IMR-90 (cell line): ENCODE measurements at regions not wholly inside any gene's neighbourhood (a gene's known extent, or its start where the extent isn't known, plus 50 kb on each side); places are given as distances from the start of the nearest gene placed in this dataset.
A peak's percentile ranks its signal among the peaks of the same experiment; 100 is the strongest.

Experiments used
- ATAC-seq: fragments of 200-7000 bp; cut with Tn5 transposase; 2 replicates; pipeline ENCODE4 v1.9.1; 2020; ENCODE audit warnings: low read depth, mild to moderate bottlenecking, moderate library complexity
- BruUV-seq: library from RNA; stranded (reverse); fragments of 400-500 nt; replicated peaks from 2 replicates; lab custom pipeline; 2021; lab: Mats Ljungman, UMichigan
- CTCF ChIA-PET: fragments of 300-600 bp; formaldehyde crosslinking; extraction: SDS; loops from one replicate; lab custom pipeline; 2021; ENCODE audit warnings: antibody characterized with exemption; lab: Yijun Ruan, JAX
- POLR2A ChIA-PET: fragments of 300-600 bp; sonication (Branson Sonifier 250); formaldehyde crosslinking; loops from one replicate; lab custom pipeline; 2022; ENCODE audit warnings: antibody characterized with exemption; ENCODE audit not compliant: unreplicated experiment; lab: Charles Lee
- DNase-seq: peaks from one replicate; pipeline ENCODE4 v3.0.0; 2013
- H2AFZ ChIP-seq: replicated peaks from 2 replicates; pipeline ENCODE3; 2013; ENCODE audit warnings: low read length, mild to moderate bottlenecking; ENCODE audit not compliant: poor library complexity
- H2AK5ac ChIP-seq: 2 replicates; pipeline ENCODE4 v1.6.1; 2013; ENCODE audit warnings: low read depth, low read length, inconsistent platforms
- H2AK9ac ChIP-seq: replicated peaks from 2 replicates; pipeline ENCODE3; 2013; ENCODE audit warnings: mild to moderate bottlenecking, low read depth, low read length, moderate library complexity; ENCODE audit not compliant: poor library complexity
- H2BK120ac ChIP-seq: 2 replicates; pipeline ENCODE4 v1.6.1; 2013; ENCODE audit warnings: low read depth, low read length, inconsistent platforms
- H2BK15ac ChIP-seq: 3 replicates; pipeline ENCODE4 v1.6.1; 2013; ENCODE audit warnings: low read depth, low read length, inconsistent platforms
- H2BK20ac ChIP-seq: 2 replicates; pipeline ENCODE4 v1.6.1; 2013; ENCODE audit warnings: low read depth, mild to moderate bottlenecking, inconsistent platforms, low read length, moderate library complexity
- H2BK5ac ChIP-seq: 2 replicates; pipeline ENCODE4 v1.6.1; 2013; ENCODE audit warnings: mild to moderate bottlenecking, low read depth, low read length, inconsistent platforms; ENCODE audit not compliant: poor library complexity, severe bottlenecking
- H3K14ac ChIP-seq: replicated peaks from 2 replicates; pipeline ENCODE4 v1.6.1; 2013; ENCODE audit warnings: low read depth, low read length, inconsistent platforms
- H3K18ac ChIP-seq: 2 replicates; pipeline ENCODE4 v1.6.1; 2013; ENCODE audit warnings: low read depth, low read length, control low read depth
- H3K23ac ChIP-seq: 2 replicates; pipeline ENCODE4 v1.6.1; 2013; ENCODE audit warnings: low read depth, low read length, inconsistent platforms
- H3K27ac ChIP-seq: 2 replicates; pipeline ENCODE4 v1.5.1; 2013; ENCODE audit warnings: mild to moderate bottlenecking, control low read depth, low read length; ENCODE audit not compliant: insufficient read depth
- H3K27me3 ChIP-seq: 2 replicates; pipeline ENCODE4 v1.6.1; 2013; ENCODE audit warnings: low read length; ENCODE audit not compliant: control insufficient read depth, insufficient read depth
- H3K36me3 ChIP-seq: 2 replicates; pipeline ENCODE4 v1.6.1; 2013; ENCODE audit warnings: low read length, mixed read lengths; ENCODE audit not compliant: control insufficient read depth, insufficient read depth
- H3K4ac ChIP-seq: 2 replicates; pipeline ENCODE4 v1.6.1; 2013; ENCODE audit warnings: low read depth, low read length, inconsistent platforms
- H3K4me1 ChIP-seq: 2 replicates; pipeline ENCODE4 v1.6.1; 2013; ENCODE audit warnings: low read length, mixed read lengths; ENCODE audit not compliant: control insufficient read depth, insufficient read depth
- H3K4me2 ChIP-seq: 2 replicates; pipeline ENCODE4 v1.6.1; 2013; ENCODE audit warnings: low read depth, mild to moderate bottlenecking, control low read depth, low read length, moderate library complexity
- H3K4me3 ChIP-seq: 2 replicates; pipeline ENCODE4 v1.5.1; 2013; ENCODE audit warnings: low read depth, mild to moderate bottlenecking, control low read depth, low read length, moderate library complexity; ENCODE audit not compliant: insufficient read depth
- H3K56ac ChIP-seq: 2 replicates; pipeline ENCODE4 v1.6.1; 2013; ENCODE audit warnings: low read length, inconsistent platforms; ENCODE audit not compliant: insufficient read depth; ENCODE audit errors: extremely low read depth
- H3K79me1 ChIP-seq, 2 experiments: 2 replicates each; pipeline ENCODE4 v1.6.1; 2013; ENCODE audit warnings: low read length in 2 of 2, inconsistent platforms in 1 of 2, low read depth in 1 of 2
- H3K9ac ChIP-seq: 2 replicates; pipeline ENCODE4 v1.6.1; 2013; ENCODE audit warnings: low read depth, low read length, control low read depth
- H3K9me1 ChIP-seq: 2 replicates; pipeline ENCODE4 v1.6.1; 2013; ENCODE audit warnings: low read length, inconsistent platforms; ENCODE audit not compliant: insufficient read depth
- H3K9me3 ChIP-seq: 2 replicates; pipeline ENCODE4 v1.6.1; 2013; ENCODE audit warnings: low read length; ENCODE audit not compliant: control insufficient read depth, insufficient read depth
- H4K20me1 ChIP-seq: 2 replicates; pipeline ENCODE4 v1.6.1; 2013; ENCODE audit warnings: low read length, inconsistent platforms; ENCODE audit not compliant: insufficient read depth
- H4K5ac ChIP-seq: 2 replicates; pipeline ENCODE4 v1.6.1; 2013; ENCODE audit warnings: mild to moderate bottlenecking, low read depth, low read length, control low read depth
- H4K8ac ChIP-seq, 2 experiments: 2 replicates each; pipeline ENCODE4 v1.6.1; 2013; ENCODE audit warnings: low read depth in 2 of 2, low read length in 2 of 2, control low read depth in 1 of 2, inconsistent platforms in 1 of 2
- H4K91ac ChIP-seq: 2 replicates; pipeline ENCODE4 v1.6.1; 2013; ENCODE audit warnings: low read depth, low read length, inconsistent platforms; ENCODE audit not compliant: insufficient read depth
- BHLHE40 ChIP-seq: fragments of 150-350 bp; IDR thresholded peaks from 2 replicates; pipeline ENCODE4 v1.6.1; 2016; ENCODE audit warnings: mild to moderate bottlenecking, low read depth, low read length
- CEBPB ChIP-seq: IDR thresholded peaks from 2 replicates; pipeline ENCODE4 v1.6.1; 2012; ENCODE audit warnings: low read depth, low read length, improper control_type of control experiment
- CHD1 ChIP-seq: IDR thresholded peaks from 2 replicates; pipeline ENCODE4 v1.6.1; 2012; ENCODE audit warnings: low read depth, low read length, improper control_type of control experiment
- FOS ChIP-seq: fragments of 150-350 bp; IDR thresholded peaks from 2 replicates; pipeline ENCODE4 v1.6.1; 2016; ENCODE audit warnings: low read depth, low read length
- MAFK ChIP-seq: IDR thresholded peaks from 2 replicates; pipeline ENCODE4 v1.6.1; 2012; ENCODE audit warnings: low read depth, low read length, improper control_type of control experiment
- MAZ ChIP-seq: IDR thresholded peaks from 2 replicates; pipeline ENCODE4 v1.6.1; 2012; ENCODE audit warnings: low read depth, mild to moderate bottlenecking, low read length, improper control_type of control experiment, moderate library complexity, borderline replicate concordance
- MXI1 ChIP-seq: IDR thresholded peaks from 2 replicates; pipeline ENCODE4 v1.6.1; 2012; ENCODE audit warnings: low read depth, mild to moderate bottlenecking, low read length, moderate library complexity, borderline replicate concordance
- NFE2L2 ChIP-seq: fragments of 150-350 bp; IDR thresholded peaks from 2 replicates; pipeline ENCODE4 v1.6.1; 2016; ENCODE audit warnings: low read depth, mild to moderate bottlenecking, low read length
- POLR2A ChIP-seq: IDR thresholded peaks from 2 replicates; pipeline ENCODE4 v1.6.1; 2012; ENCODE audit warnings: mild to moderate bottlenecking, low read depth, low read length
- RAD21 ChIP-seq: IDR thresholded peaks from 2 replicates; pipeline ENCODE4 v1.6.1; 2012; ENCODE audit warnings: low read length, improper control_type of control experiment
- RCOR1 ChIP-seq: IDR thresholded peaks from 2 replicates; pipeline ENCODE4 v1.6.1; 2012; ENCODE audit warnings: mild to moderate bottlenecking, low read length, improper control_type of control experiment; ENCODE audit not compliant: insufficient replicate concordance
- RFX5 ChIP-seq: IDR thresholded peaks from 2 replicates; pipeline ENCODE4 v1.8.0; 2012; ENCODE audit warnings: low read depth, mild to moderate bottlenecking, low read length, moderate library complexity
- SMC3 ChIP-seq: fragments of 150-350 bp; IDR thresholded peaks from 2 replicates; pipeline ENCODE4 v1.6.1; 2016; ENCODE audit warnings: low read depth, mild to moderate bottlenecking, antibody characterized with exemption, low read length, moderate library complexity
- WGBS, 2 experiments: methylation state at CpG; one replicate each; pipeline versions ENCODE4 v1.1.5 to v1.1.7; 2013; ENCODE audit warnings: missing lambda C conversion rate in 2 of 2; ENCODE audit not compliant: insufficient read length in 1 of 2; ENCODE audit errors: extremely low coverage in 2 of 2; 5-methylcytosine and 5-hydroxymethylcytosine counted together
- dilution Hi-C: fragments of 300-500 bp; cut with HindIII; formaldehyde crosslinking; loops from one replicate; pipeline ENCODE4 v1.14.3; 2018; ENCODE audit warnings: low sequenced_read_pairs; ENCODE audit not compliant: unreplicated experiment
- in situ Hi-C: fragments of 300-500 bp; cut with MboI; formaldehyde crosslinking; loops from 3 replicates; pipeline ENCODE4 v1.14.3; 2019; ENCODE audit warnings: low sequenced_read_pairs, inconsistent platforms, mixed read lengths
- intact Hi-C: fragments of 100-400 bp; cut with micrococcal nuclease; formaldehyde crosslinking; loops from 2 replicates; pipeline ENCODE4 v1.10.0; 2022
- TF ChIP-seq, protein P1 (sequence below): fragments of 150-350 bp; IDR thresholded peaks from 2 replicates; pipeline ENCODE4 v1.6.1; 2016; ENCODE audit warnings: low read depth, mild to moderate bottlenecking, low read length, moderate library complexity, borderline replicate concordance
- TF ChIP-seq, protein P2 (sequence below): fragments of 150-350 bp; IDR thresholded peaks from 2 replicates; pipeline ENCODE4 v1.6.1; 2017; ENCODE audit warnings: mild to moderate bottlenecking, antibody characterized with exemption, low read length, low read depth
- TF ChIP-seq, protein P3 (sequence below): conservative IDR thresholded peaks from 2 replicates; pipeline ENCODE4 v1.5.1; 2012; ENCODE audit warnings: mild to moderate bottlenecking, low read depth, low read length, improper control_type of control experiment

DNA sequence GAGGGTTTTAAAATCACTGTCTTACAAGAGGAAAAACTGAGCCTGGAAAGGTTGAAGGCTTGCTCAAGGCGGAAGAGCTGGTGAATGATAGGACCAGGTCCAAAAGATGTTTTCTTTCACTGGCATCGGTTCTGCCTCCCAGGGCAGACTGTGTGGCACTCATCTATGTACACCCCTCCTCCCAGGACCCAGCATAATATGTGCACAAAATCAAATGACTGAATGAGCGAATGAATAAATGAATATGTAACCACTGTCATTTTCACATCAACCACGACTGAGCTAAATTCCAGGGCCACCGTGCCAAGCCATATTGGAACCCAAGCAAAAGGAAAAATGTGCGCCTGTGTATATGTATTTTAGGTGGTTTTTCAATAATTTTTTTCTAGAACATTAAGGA lies 99.3 kb upstream of the ZBTB40 start:
- no peaks in the 10 kb centered on the region for H4K20me1 ChIP-seq
- H3K9me3 ChIP-seq: no peaks in the 10 kb centered on the region
- H4K91ac ChIP-seq: no peak overlapping the region
- H2BK20ac ChIP-seq: no peak overlapping the region
- intact Hi-C loops (no loop called here), in situ Hi-C loops (no loop called here), dilution Hi-C loops (no loop called here)
- no peak overlapping the region for H2AK5ac ChIP-seq
- no peaks in the 10 kb centered on the region for H3K79me1 ChIP-seq
- no peaks in the 10 kb centered on the region for H3K36me3 ChIP-seq
- WGBS, 2 experiments: no CpG with 5 or more reads among the region's 6 CpGs
- H3K4ac ChIP-seq: no peak overlapping the region
- H4K8ac ChIP-seq: no peak overlapping the region
- no peak overlapping the region for H3K14ac ChIP-seq
- H3K9ac ChIP-seq: no peak overlapping the region
- DNase-seq (no peak), ATAC-seq (no peak)
- no peak overlapping the region for H2BK15ac ChIP-seq
- no peak overlapping the region for H3K4me2 ChIP-seq
- TF ChIP-seq RFX5: no peak
- no peak for TF ChIP-seq SMC3
- no peak for TF ChIP-seq FOS
- no peak for TF ChIP-seq POLR2A
- TF ChIP-seq, protein P1, sequence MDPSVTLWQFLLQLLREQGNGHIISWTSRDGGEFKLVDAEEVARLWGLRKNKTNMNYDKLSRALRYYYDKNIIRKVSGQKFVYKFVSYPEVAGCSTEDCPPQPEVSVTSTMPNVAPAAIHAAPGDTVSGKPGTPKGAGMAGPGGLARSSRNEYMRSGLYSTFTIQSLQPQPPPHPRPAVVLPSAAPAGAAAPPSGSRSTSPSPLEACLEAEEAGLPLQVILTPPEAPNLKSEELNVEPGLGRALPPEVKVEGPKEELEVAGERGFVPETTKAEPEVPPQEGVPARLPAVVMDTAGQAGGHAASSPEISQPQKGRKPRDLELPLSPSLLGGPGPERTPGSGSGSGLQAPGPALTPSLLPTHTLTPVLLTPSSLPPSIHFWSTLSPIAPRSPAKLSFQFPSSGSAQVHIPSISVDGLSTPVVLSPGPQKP: no peak
- TF ChIP-seq RAD21: no peak
- no peak for TF ChIP-seq NFE2L2
- TF ChIP-seq MXI1: no peak
- no peak for TF ChIP-seq CHD1
- no peak for TF ChIP-seq RCOR1
- TF ChIP-seq BHLHE40: no peak
- TF ChIP-seq, protein P2, sequence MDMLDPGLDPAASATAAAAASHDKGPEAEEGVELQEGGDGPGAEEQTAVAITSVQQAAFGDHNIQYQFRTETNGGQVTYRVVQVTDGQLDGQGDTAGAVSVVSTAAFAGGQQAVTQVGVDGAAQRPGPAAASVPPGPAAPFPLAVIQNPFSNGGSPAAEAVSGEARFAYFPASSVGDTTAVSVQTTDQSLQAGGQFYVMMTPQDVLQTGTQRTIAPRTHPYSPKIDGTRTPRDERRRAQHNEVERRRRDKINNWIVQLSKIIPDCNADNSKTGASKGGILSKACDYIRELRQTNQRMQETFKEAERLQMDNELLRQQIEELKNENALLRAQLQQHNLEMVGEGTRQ: no peak
- TF ChIP-seq, protein P3, sequence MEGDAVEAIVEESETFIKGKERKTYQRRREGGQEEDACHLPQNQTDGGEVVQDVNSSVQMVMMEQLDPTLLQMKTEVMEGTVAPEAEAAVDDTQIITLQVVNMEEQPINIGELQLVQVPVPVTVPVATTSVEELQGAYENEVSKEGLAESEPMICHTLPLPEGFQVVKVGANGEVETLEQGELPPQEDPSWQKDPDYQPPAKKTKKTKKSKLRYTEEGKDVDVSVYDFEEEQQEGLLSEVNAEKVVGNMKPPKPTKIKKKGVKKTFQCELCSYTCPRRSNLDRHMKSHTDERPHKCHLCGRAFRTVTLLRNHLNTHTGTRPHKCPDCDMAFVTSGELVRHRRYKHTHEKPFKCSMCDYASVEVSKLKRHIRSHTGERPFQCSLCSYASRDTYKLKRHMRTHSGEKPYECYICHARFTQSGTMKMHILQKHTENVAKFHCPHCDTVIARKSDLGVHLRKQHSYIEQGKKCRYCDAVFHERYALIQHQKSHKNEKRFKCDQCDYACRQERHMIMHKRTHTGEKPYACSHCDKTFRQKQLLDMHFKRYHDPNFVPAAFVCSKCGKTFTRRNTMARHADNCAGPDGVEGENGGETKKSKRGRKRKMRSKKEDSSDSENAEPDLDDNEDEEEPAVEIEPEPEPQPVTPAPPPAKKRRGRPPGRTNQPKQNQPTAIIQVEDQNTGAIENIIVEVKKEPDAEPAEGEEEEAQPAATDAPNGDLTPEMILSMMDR: no peak
- no peak for TF ChIP-seq MAFK
- no peak for TF ChIP-seq MAZ
- TF ChIP-seq CEBPB: no peak
- H3K27me3 ChIP-seq: peaks cover 62% of the 10 kb centered on the region
- no TSS peak for BruUV-seq
- H2AK9ac ChIP-seq: peak overlapping the region; percentile 73
- H3K56ac ChIP-seq: no peak overlapping the region
- no peak overlapping the region for H3K18ac ChIP-seq
- H4K5ac ChIP-seq: no peak overlapping the region
- H2BK5ac ChIP-seq: no peak overlapping the region
- ChIA-PET POLR2A (no interaction called here), CTCF (no interaction called here)
- H3K4me1 ChIP-seq: no peaks in the 10 kb centered on the region
- no peak overlapping the region for H3K27ac ChIP-seq
- H3K9me1 ChIP-seq: no peaks in the 10 kb centered on the region
- no peak overlapping the region for H3K4me3 ChIP-seq
- H2BK120ac ChIP-seq: no peak overlapping the region
- no peak overlapping the region for H2AFZ ChIP-seq
- no peak overlapping the region for H3K23ac ChIP-seq
